Smooth muscle cell (in vitro differentiated cells): ENCODE measurements at regions not wholly inside any gene's neighbourhood (a gene's known extent, or its start where the extent isn't known, plus 50 kb on each side); places are given as distances from the start of the nearest gene placed in this dataset.

Experiments
- DNase-seq: peaks from one replicate; lab custom pipeline; 2025; ENCODE audit not compliant: unreplicated experiment; lab: John Stamatoyannopoulos, UW
- H2AFZ ChIP-seq: fragments of 200-600 bp; sonication (generic); 2 replicates; pipeline ENCODE4 v1.6.0; 2016; ENCODE audit warnings: antibody characterized with exemption, low read depth, mild to moderate bottlenecking
- H3F3A ChIP-seq: fragments of 200-600 bp; sonication (generic); 2 replicates; pipeline ENCODE4 v1.6.0; 2017; ENCODE audit warnings: antibody characterized with exemption, low read depth
- H3K27ac ChIP-seq: fragments of 200-600 bp; sonication (generic); 2 replicates; pipeline ENCODE4 v1.5.1; 2016; ENCODE audit warnings: low read depth, mild to moderate bottlenecking
- H3K27me3 ChIP-seq: fragments of 200-600 bp; sonication (generic); 2 replicates; pipeline ENCODE4 v1.6.1; 2016; ENCODE audit warnings: low read depth, mild to moderate bottlenecking
- H3K36me3 ChIP-seq: fragments of 200-600 bp; sonication (generic); 2 replicates; pipeline ENCODE4 v1.5.1; 2016; ENCODE audit warnings: low read depth
- H3K4me1 ChIP-seq: fragments of 200-600 bp; sonication (generic); 2 replicates; pipeline ENCODE4 v1.5.1; 2016; ENCODE audit warnings: low read depth
- H3K4me2 ChIP-seq: fragments of 200-600 bp; sonication (generic); 2 replicates; pipeline ENCODE4 v1.6.0; 2016; ENCODE audit warnings: mild to moderate bottlenecking
- H3K4me3 ChIP-seq: fragments of 200-600 bp; sonication (generic); 2 replicates; pipeline ENCODE4 v1.5.1; 2016; ENCODE audit warnings: mild to moderate bottlenecking
- H3K79me2 ChIP-seq: fragments of 200-600 bp; sonication (generic); 2 replicates; pipeline ENCODE4 v1.6.0; 2016; ENCODE audit warnings: low read depth, mild to moderate bottlenecking
- H3K9ac ChIP-seq: fragments of 200-600 bp; sonication (generic); 2 replicates; pipeline ENCODE4 v1.6.0; 2016; ENCODE audit warnings: low read depth
- H3K9me3 ChIP-seq: fragments of 200-600 bp; sonication (generic); replicated peaks from 2 replicates; pipeline ENCODE4 v1.5.1; 2016; ENCODE audit warnings: low read depth
- H4K20me1 ChIP-seq: fragments of 200-600 bp; sonication (generic); 2 replicates; pipeline ENCODE4 v1.6.0; 2016; ENCODE audit warnings: low read depth
- CTCF ChIP-seq: fragments of 200-600 bp; sonication (generic); IDR thresholded peaks from 2 replicates; pipeline ENCODE4 v1.5.1; 2017; ENCODE audit warnings: borderline replicate concordance, mild to moderate bottlenecking, antibody characterized with exemption; ENCODE audit not compliant: insufficient read depth, poor library complexity, severe bottlenecking
- WGBS: methylation state at CpG from one replicate; pipeline ENCODE4 v1.1.7; 2016; ENCODE audit warnings: low lambda C conversion rate; 5-methylcytosine and 5-hydroxymethylcytosine counted together

- no peak for TF ChIP-seq CTCF
Measured at GRCh38 chr14:54200726-54201125, 196.1 kb upstream of the CDKN3 start.

GRCh38 chr14:54202288-54202687 is 194.5 kb upstream of the CDKN3 start:
- H3K4me2 ChIP-seq: no peak overlapping the region
- H3K79me2 ChIP-seq: no peaks in the 10 kb centered on the region
- no peak overlapping the region for H3K4me3 ChIP-seq
- DNase-seq: no peak
- H3K9ac ChIP-seq: no peak overlapping the region
- WGBS: 97% methylated on average over 4 of the region's 6 CpGs
- no peak overlapping the region for H2AFZ ChIP-seq
- H3K36me3 ChIP-seq: no peaks in the 10 kb centered on the region
- no peaks in the 10 kb centered on the region for H3K9me3 ChIP-seq
- no peaks in the 10 kb centered on the region for H4K20me1 ChIP-seq
- no peaks in the 10 kb centered on the region for H3K27me3 ChIP-seq
- TF ChIP-seq CTCF: no peak
- no peaks in the 10 kb centered on the region for H3K4me1 ChIP-seq
- no peak overlapping the region for H3K27ac ChIP-seq
- no peaks in the 10 kb centered on the region for H3F3A ChIP-seq

More at GRCh38 chr14:54200726-54201125, 196.1 kb upstream of the CDKN3 start:
- H3K79me2 ChIP-seq: no peaks in the 10 kb centered on the region
- no peak overlapping the region for H3K9ac ChIP-seq
- H3K27me3 ChIP-seq: no peaks in the 10 kb centered on the region
- H3K4me2 ChIP-seq: no peak overlapping the region
- no peaks in the 10 kb centered on the region for H3K36me3 ChIP-seq
- no peaks in the 10 kb centered on the region for H4K20me1 ChIP-seq
- no peak for DNase-seq
- H3K4me1 ChIP-seq: no peaks in the 10 kb centered on the region
- no peak overlapping the region for H2AFZ ChIP-seq
- no peaks in the 10 kb centered on the region for H3F3A ChIP-seq
- 92% methylated on average over 2 of the region's 2 CpGs for WGBS
- no peaks in the 10 kb centered on the region for H3K9me3 ChIP-seq
- no peak overlapping the region for H3K4me3 ChIP-seq
- no peak overlapping the region for H3K27ac ChIP-seq

GRCh38 chr14:54206516-54206915 is 190.3 kb upstream of the CDKN3 start:
- no peak overlapping the region for H3K4me3 ChIP-seq
- H3K9me3 ChIP-seq: no peaks in the 10 kb centered on the region
- H4K20me1 ChIP-seq: no peaks in the 10 kb centered on the region
- WGBS: 83% methylated on average over 1 of the region's 1 CpG
- no peak overlapping the region for H3K4me2 ChIP-seq
- H3K4me1 ChIP-seq: peaks cover 1% of the 10 kb centered on the region
- H3F3A ChIP-seq: peaks cover 1% of the 10 kb centered on the region
- no peak overlapping the region for H3K9ac ChIP-seq
- no peak for DNase-seq
- no peaks in the 10 kb centered on the region for H3K36me3 ChIP-seq
- H3K79me2 ChIP-seq: no peaks in the 10 kb centered on the region
- no peak overlapping the region for H3K27ac ChIP-seq
- no peak overlapping the region for H2AFZ ChIP-seq
- no peaks in the 10 kb centered on the region for H3K27me3 ChIP-seq
- no peak for TF ChIP-seq CTCF

GRCh38 chr14:54207075-54207474 is 189.7 kb upstream of the CDKN3 start:
- WGBS: 66% methylated on average over 2 of the region's 2 CpGs
- Histone ChIP-seq H3K27ac (no peak overlapping the region), H3K4me1 (peaks cover 7% of the 10 kb centered on the region), H3K79me2 (no peaks in the 10 kb centered on the region), H3K4me2 (no peak overlapping the region), H3K4me3 (no peak overlapping the region), H3K27me3 (no peaks in the 10 kb centered on the region), H4K20me1 (no peaks in the 10 kb centered on the region), H3F3A (peaks cover 5% of the 10 kb centered on the region), H2AFZ (no peak overlapping the region), H3K36me3 (no peaks in the 10 kb centered on the region), H3K9me3 (no peaks in the 10 kb centered on the region), H3K9ac (no peak overlapping the region)
- no peak for DNase-seq
- TF ChIP-seq CTCF: no peak
